ENCODE measurements at regions not wholly inside any gene's neighbourhood (a gene's known extent, or its start where the extent isn't known, plus 50 kb on each side); places are given as distances from the start of the nearest gene placed in this dataset.

- DNase-seq (ENCODE audit: low spot score) = no peak
Observed at GRCh38 chr2:17303521-17303920, 214.7 kb downstream of the RAD51AP2 start.

GRCh38 chr2:17303054-17303453 is 215.2 kb downstream of the RAD51AP2 start:
- DNase-seq (ENCODE audit: low spot score) = no peak

GRCh38 chr2:17302281-17302680 is 216.0 kb downstream of the RAD51AP2 start:
- no peak for DNase-seq (ENCODE audit: low spot score)

GRCh38 chr2:17301437-17301836 is 216.8 kb downstream of the RAD51AP2 start:
- no peak for DNase-seq (ENCODE audit: low spot score)

GRCh38 chr2:17299891-17300540 is 218.2 kb downstream of the RAD51AP2 start:
- DNase-seq (ENCODE audit: low spot score) = peak; percentile 20

- no peak for DNase-seq (ENCODE audit: low spot score)
Observed at GRCh38 chr2:17298453-17298852, 219.8 kb downstream of the RAD51AP2 start.

- DNase-seq (ENCODE audit: low spot score) = no peak
Observed at GRCh38 chr2:17296686-17297085, 221.6 kb downstream of the RAD51AP2 start.

- no peak for DNase-seq (ENCODE audit: low spot score)
Observed at GRCh38 chr2:17289669-17290068, 228.6 kb downstream of the RAD51AP2 start.

- no peak for DNase-seq (ENCODE audit: low spot score)
Observed at GRCh38 chr2:17287183-17287582, 231.1 kb downstream of the RAD51AP2 start.

GRCh38 chr2:17282826-17283225 is 235.4 kb downstream of the RAD51AP2 start:
- no peak for DNase-seq (ENCODE audit: low spot score)

- no peak for DNase-seq (ENCODE audit: low spot score)
Observed at GRCh38 chr2:17282245-17282644, 236.0 kb downstream of the RAD51AP2 start.

GRCh38 chr2:17276220-17276619 is 242.0 kb downstream of the RAD51AP2 start:
- no peak for DNase-seq (ENCODE audit: low spot score)

GRCh38 chr2:17272652-17273525 is 245.4 kb downstream of the RAD51AP2 start:
- no peak for DNase-seq (ENCODE audit: low spot score)

- DNase-seq (ENCODE audit: low spot score) = no peak
Observed at GRCh38 chr2:17272170-17272569, 246.1 kb downstream of the RAD51AP2 start.

GRCh38 chr2:17271416-17271815 is 246.8 kb downstream of the RAD51AP2 start:
- DNase-seq (ENCODE audit: low spot score) = no peak

GRCh38 chr2:17270894-17271293 is 247.3 kb downstream of the RAD51AP2 start:
- DNase-seq (ENCODE audit: low spot score) = no peak

GRCh38 chr2:17263570-17263968 is 254.7 kb downstream of the RAD51AP2 start:
- no peak for DNase-seq (ENCODE audit: low spot score)

GRCh38 chr2:17262854-17263569 is 255.2 kb downstream of the RAD51AP2 start:
- no peak for DNase-seq (ENCODE audit: low spot score)

GRCh38 chr2:17259613-17260012 is 258.6 kb downstream of the RAD51AP2 start:
- no peak for DNase-seq (ENCODE audit: low spot score)

GRCh38 chr2:17258861-17259260 is 259.4 kb downstream of the RAD51AP2 start:
- no peak for DNase-seq (ENCODE audit: low spot score)

GRCh38 chr2:17257189-17257909 is 260.9 kb downstream of the RAD51AP2 start:
- DNase-seq (ENCODE audit: low spot score) = no peak

GRCh38 chr2:17255071-17255470 is 263.2 kb downstream of the RAD51AP2 start:
- DNase-seq (ENCODE audit: low spot score) = no peak
